Neuronal stem cell (in vitro differentiated cells): ENCODE measurements at regions not wholly inside any gene's neighbourhood (a gene's known extent, or its start where the extent isn't known, plus 50 kb on each side); places are given as distances from the start of the nearest gene placed in this dataset.

ENCODE experiments used
- DNase-seq: peaks from one replicate; pipeline ENCODE4 v3.0.0-alpha.2; 2013; ENCODE audit warnings: low spot score
- H2AFZ ChIP-seq: one replicate; pipeline ENCODE4 v1.6.1; 2013; ENCODE audit warnings: mild to moderate bottlenecking, low read length, inconsistent platforms
- H2AK5ac ChIP-seq: 2 replicates; pipeline ENCODE4 v1.6.1; 2013; ENCODE audit warnings: low read depth, mild to moderate bottlenecking, inconsistent platforms, low read length, moderate library complexity, mixed read lengths
- H2BK120ac ChIP-seq: 2 replicates; pipeline ENCODE4 v1.6.1; 2013; ENCODE audit warnings: low read depth, mild to moderate bottlenecking, inconsistent platforms, low read length, moderate library complexity, mixed read lengths
- H2BK12ac ChIP-seq: one replicate; pipeline ENCODE4 v1.6.1; 2013; ENCODE audit warnings: low read length, inconsistent platforms
- H2BK15ac ChIP-seq: 2 replicates; pipeline ENCODE4 v1.6.1; 2013; ENCODE audit warnings: mild to moderate bottlenecking, low read length, inconsistent platforms, mixed read lengths
- H2BK5ac ChIP-seq: one replicate; pipeline ENCODE4 v1.6.1; 2013; ENCODE audit warnings: inconsistent platforms, mild to moderate bottlenecking, low read length, moderate library complexity
- H3K14ac ChIP-seq: one replicate; pipeline ENCODE4 v1.6.1; 2013; ENCODE audit warnings: low read length, inconsistent platforms
- H3K18ac ChIP-seq: 2 replicates; pipeline ENCODE4 v1.6.1; 2013; ENCODE audit warnings: low read length, inconsistent platforms
- H3K23ac ChIP-seq: 2 replicates; pipeline ENCODE4 v1.6.1; 2013; ENCODE audit warnings: low read depth, mild to moderate bottlenecking, mixed read lengths, low read length, inconsistent platforms; ENCODE audit not compliant: poor library complexity
- H3K27ac ChIP-seq: replicated peaks from 3 replicates; pipeline ENCODE4 v1.5.1; 2013; ENCODE audit warnings: low read length, inconsistent platforms
- H3K27me3 ChIP-seq, 3 experiments: 2 replicates each; pipeline ENCODE4 v1.6.1; 2013; ENCODE audit warnings: low read length in 3 of 3, mild to moderate bottlenecking in 2 of 3, inconsistent platforms in 1 of 3, low read depth in 1 of 3, mixed read lengths in 1 of 3, moderate library complexity in 1 of 3; ENCODE audit not compliant: control insufficient read depth in 3 of 3, insufficient read depth in 3 of 3
- H3K36me3 ChIP-seq, 2 donors: replicated peaks in 1 of 2; 2 replicates each; pipeline ENCODE4 v1.6.1; 2013; ENCODE audit warnings: low read length in 2 of 2; ENCODE audit not compliant: control insufficient read depth in 2 of 2, insufficient read depth in 2 of 2
- H3K4ac ChIP-seq: 2 replicates; pipeline ENCODE4 v1.6.1; 2013; ENCODE audit warnings: inconsistent platforms, mild to moderate bottlenecking, low read length, moderate library complexity
- H3K4me1 ChIP-seq, 2 donors: 1 replicate in 1 of 2; 2 replicates in 1 of 2; pipeline ENCODE4 v1.6.1; 2013; ENCODE audit warnings: low read length in 2 of 2, low read depth in 1 of 2; ENCODE audit not compliant: control insufficient read depth in 2 of 2, insufficient read depth in 1 of 2
- H3K4me2 ChIP-seq: one replicate; pipeline ENCODE4 v1.6.1; 2013; ENCODE audit warnings: mild to moderate bottlenecking, low read length, inconsistent platforms; ENCODE audit not compliant: insufficient read depth, poor library complexity, severe bottlenecking
- H3K4me3 ChIP-seq, 2 donors: 2 replicates each; pipeline ENCODE4 v1.5.1; 2013; ENCODE audit warnings: low read length in 2 of 2, mild to moderate bottlenecking in 2 of 2, inconsistent platforms in 1 of 2, moderate library complexity in 1 of 2
- H3K79me1 ChIP-seq: one replicate; pipeline ENCODE4 v1.6.1; 2013; ENCODE audit warnings: low read depth, mild to moderate bottlenecking, inconsistent platforms, low read length, moderate library complexity
- H3K9ac ChIP-seq: one replicate; pipeline ENCODE4 v1.6.1; 2013; ENCODE audit warnings: mild to moderate bottlenecking, low read depth, low read length, inconsistent platforms; ENCODE audit not compliant: poor library complexity
- H3K9me3 ChIP-seq, 2 donors: replicated peaks in 1 of 2; 2 replicates each; pipeline versions ENCODE3 to v1.6.1; 2013; ENCODE audit warnings: low read length in 2 of 2, mild to moderate bottlenecking in 2 of 2, inconsistent platforms in 1 of 2, low read depth in 1 of 2, mixed read lengths in 1 of 2, moderate library complexity in 1 of 2; ENCODE audit not compliant: control insufficient read depth in 2 of 2, insufficient read depth in 1 of 2
- H4K8ac ChIP-seq: one replicate; pipeline ENCODE4 v1.6.1; 2013; ENCODE audit warnings: low read depth, mild to moderate bottlenecking, inconsistent platforms, low read length, moderate library complexity
- H4K91ac ChIP-seq: one replicate; pipeline ENCODE4 v1.6.1; 2013; ENCODE audit warnings: low read length, low read depth, mild to moderate bottlenecking, inconsistent platforms; ENCODE audit not compliant: poor library complexity
- WGBS, 2 donors: extraction: QIAGEN DNeasy Blood & Tissue Kit; methylation state at CpG; one replicate each; pipeline ENCODE4 v1.1.7; 2013; ENCODE audit warnings: missing lambda C conversion rate in 2 of 2, mixed read lengths in 1 of 2; ENCODE audit not compliant: insufficient read length in 2 of 2, insufficient replicate concordance in 1 of 2; ENCODE audit errors: extremely low coverage in 2 of 2; 5-methylcytosine and 5-hydroxymethylcytosine counted together

DNA sequence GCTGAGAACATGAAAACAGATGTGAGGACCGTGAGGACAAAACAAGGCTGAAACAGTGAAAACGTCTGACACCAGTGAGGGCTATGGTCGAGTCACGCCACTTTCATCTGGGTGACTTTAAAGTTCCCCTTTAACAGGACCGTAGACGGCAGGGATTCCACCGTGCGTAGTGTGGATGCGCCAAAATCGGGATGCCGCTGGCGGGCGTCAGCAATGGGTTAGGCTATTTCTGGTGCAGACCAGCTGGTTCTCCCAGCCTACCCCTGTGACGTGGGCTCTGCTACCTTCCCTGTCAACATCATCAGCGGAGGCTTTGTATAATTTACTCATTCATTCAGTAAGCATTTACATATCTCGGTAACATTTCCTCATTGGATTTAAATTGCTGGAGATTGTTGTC is 246.6 kb upstream of the AJAP1 start:
- Histone ChIP-seq H3K4me2 (no peak overlapping the region), H3K4me3 (no peak overlapping the region), H2BK15ac (no peak overlapping the region), H4K91ac (no peak overlapping the region), H3K9me3 (peaks cover 0 to 2% of the 10 kb centered on the region in 2 donors), H2AFZ (no peak overlapping the region), H3K23ac (no peak overlapping the region), H2AK5ac (no peak overlapping the region), H4K8ac (no peak overlapping the region), H2BK120ac (no peak overlapping the region), H3K4ac (no peak overlapping the region), H2BK5ac (no peak overlapping the region), H3K79me1 (no peaks in the 10 kb centered on the region), H2BK12ac (no peak overlapping the region), H3K27ac (no peak overlapping the region), H3K14ac (no peak overlapping the region), H3K36me3 (no peaks in the 10 kb centered on the region), H3K9ac (no peak overlapping the region), H3K4me1 (no peaks in the 10 kb centered on the region), H3K18ac (no peak overlapping the region), H3K27me3 (no peaks in the 10 kb centered on the region)
- no peak for DNase-seq
- no CpG with 5 or more reads among the region's 16 CpGs for WGBS, 2 donors

GRCh38 chr1:4408380-4408779 is 246.0 kb upstream of the AJAP1 start:
- Histone ChIP-seq H3K4me3 (no peak overlapping the region), H2BK120ac (no peak overlapping the region), H3K79me1 (no peaks in the 10 kb centered on the region), H2AK5ac (no peak overlapping the region), H3K4me1 (no peaks in the 10 kb centered on the region), H3K4ac (no peak overlapping the region), H2BK5ac (no peak overlapping the region), H3K23ac (no peak overlapping the region), H2AFZ (no peak overlapping the region), H3K9me3 (peaks cover 0 to 2% of the 10 kb centered on the region in 2 donors), H3K27me3 (no peaks in the 10 kb centered on the region), H4K91ac (no peak overlapping the region), H3K4me2 (no peak overlapping the region), H4K8ac (no peak overlapping the region), H3K9ac (no peak overlapping the region), H2BK15ac (no peak overlapping the region), H3K27ac (no peak overlapping the region), H3K36me3 (no peaks in the 10 kb centered on the region), H2BK12ac (no peak overlapping the region), H3K18ac (no peak overlapping the region), H3K14ac (no peak overlapping the region)
- WGBS, 2 donors: no CpG with 5 or more reads among the region's 4 CpGs
- no peak for DNase-seq

GRCh38 chr1:4411862-4412261 is 242.5 kb upstream of the AJAP1 start:
- Histone ChIP-seq H3K4ac (no peak overlapping the region), H3K9me3 (peaks cover 0 to 2% of the 10 kb centered on the region in 2 donors), H3K9ac (no peak overlapping the region), H3K14ac (no peak overlapping the region), H2BK5ac (no peak overlapping the region), H2AK5ac (no peak overlapping the region), H3K23ac (peak overlapping the region; percentile 49), H3K27me3 (no peaks in the 10 kb centered on the region), H2BK15ac (no peak overlapping the region), H2AFZ (no peak overlapping the region), H3K27ac (no peak overlapping the region), H3K4me3 (no peak overlapping the region), H3K36me3 (no peaks in the 10 kb centered on the region), H4K91ac (no peak overlapping the region), H3K79me1 (no peaks in the 10 kb centered on the region), H4K8ac (no peak overlapping the region), H3K4me1 (peaks cover 0 to 6% of the 10 kb centered on the region in 2 donors), H2BK120ac (no peak overlapping the region), H2BK12ac (no peak overlapping the region), H3K4me2 (no peak overlapping the region), H3K18ac (no peak overlapping the region)
- no peak for DNase-seq
- WGBS, 2 donors: no CpG with 5 or more reads among the region's 15 CpGs

DNA sequence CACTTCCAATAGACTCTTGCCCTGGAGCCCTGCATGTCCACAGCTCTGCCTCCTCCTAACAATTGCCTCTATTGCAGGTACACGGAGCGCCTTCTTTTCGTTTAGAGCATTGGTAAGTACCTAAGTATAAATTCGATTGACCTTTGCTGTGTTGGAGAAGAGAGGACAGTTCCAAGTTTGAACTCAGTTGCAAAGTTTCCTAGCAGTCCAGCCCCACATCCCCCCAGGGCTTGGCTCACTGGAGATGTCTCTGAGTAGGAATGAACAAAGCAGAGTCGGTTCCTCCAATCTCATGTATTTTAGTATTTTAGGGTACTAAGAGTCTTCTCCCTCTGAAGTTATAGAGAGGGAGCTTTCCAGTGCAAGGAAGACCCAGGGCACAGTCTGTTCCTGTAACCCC is 238.9 kb upstream of the AJAP1 start:
- Histone ChIP-seq H2AK5ac (no peak overlapping the region), H2AFZ (no peak overlapping the region), H2BK15ac (no peak overlapping the region), H3K79me1 (no peaks in the 10 kb centered on the region), H3K4ac (no peak overlapping the region), H3K4me1 (peaks cover 0 to 6% of the 10 kb centered on the region in 2 donors), H3K14ac (no peak overlapping the region), H4K8ac (no peak overlapping the region), H3K4me2 (no peak overlapping the region), H2BK5ac (no peak overlapping the region), H3K27me3 (no peaks in the 10 kb centered on the region), H3K27ac (no peak overlapping the region), H2BK120ac (no peak overlapping the region), H2BK12ac (no peak overlapping the region), H3K18ac (no peak overlapping the region), H3K9me3 (peaks cover 0 to 4% of the 10 kb centered on the region in 2 donors), H3K9ac (no peak overlapping the region), H3K23ac (no peak overlapping the region), H3K36me3 (no peaks in the 10 kb centered on the region), H4K91ac (no peak overlapping the region), H3K4me3 (no peak overlapping the region)
- no peak for DNase-seq
- WGBS, 2 donors: no CpG with 5 or more reads among the region's 5 CpGs
